HFFc6 (cell line): ENCODE measurements at regions not wholly inside any gene's neighbourhood (a gene's known extent, or its start where the extent isn't known, plus 50 kb on each side); places are given as distances from the start of the nearest gene placed in this dataset.

Experiments used
- DNase-seq: peaks from one replicate; pipeline ENCODE4 v3.0.0-alpha.2; 2018
- H3K27ac Mint-ChIP-seq: 2 replicates; pipeline ENCODE4 v1.8.0; 2020; ENCODE audit warnings: mild to moderate bottlenecking, mixed read lengths
- H3K27me3 Mint-ChIP-seq: 2 replicates; pipeline ENCODE4 v1.8.0; 2021; ENCODE audit warnings: mild to moderate bottlenecking, moderate library complexity, mixed read lengths; ENCODE audit not compliant: insufficient read depth
- H3K36me3 Mint-ChIP-seq: 2 replicates; pipeline ENCODE4 v1.8.0; 2021; ENCODE audit warnings: low read depth, mixed read lengths
- H3K4me1 Mint-ChIP-seq: 2 replicates; pipeline ENCODE4 v1.8.0; 2020; ENCODE audit warnings: low read depth, mixed read lengths
- H3K4me3 Mint-ChIP-seq: 2 replicates; pipeline ENCODE4 v1.8.0; 2020; ENCODE audit warnings: mild to moderate bottlenecking, moderate library complexity, mixed read lengths
- H3K9me3 Mint-ChIP-seq: 2 replicates; pipeline ENCODE4 v1.8.0; 2020; ENCODE audit warnings: mild to moderate bottlenecking, mixed read lengths
- TF ChIP-seq, protein P1 (sequence below): fragments of 200-600 bp; sonication (generic); IDR thresholded peaks from 2 replicates; pipeline ENCODE4 v1.5.0; 2021; ENCODE audit warnings: antibody characterized with exemption, mild to moderate bottlenecking

- Mint-ChIP-seq H3K4me1 (no peaks in the 10 kb centered on the region), H3K36me3 (no peaks in the 10 kb centered on the region), H3K4me3 (no peak overlapping the region), H3K9me3 (peaks cover 29% of the 10 kb centered on the region), H3K27me3 (no peaks in the 10 kb centered on the region; the same call in 1 of the 2 replicates), H3K27ac (no peak overlapping the region)
- DNase-seq, result no peak
- TF ChIP-seq, protein P1, sequence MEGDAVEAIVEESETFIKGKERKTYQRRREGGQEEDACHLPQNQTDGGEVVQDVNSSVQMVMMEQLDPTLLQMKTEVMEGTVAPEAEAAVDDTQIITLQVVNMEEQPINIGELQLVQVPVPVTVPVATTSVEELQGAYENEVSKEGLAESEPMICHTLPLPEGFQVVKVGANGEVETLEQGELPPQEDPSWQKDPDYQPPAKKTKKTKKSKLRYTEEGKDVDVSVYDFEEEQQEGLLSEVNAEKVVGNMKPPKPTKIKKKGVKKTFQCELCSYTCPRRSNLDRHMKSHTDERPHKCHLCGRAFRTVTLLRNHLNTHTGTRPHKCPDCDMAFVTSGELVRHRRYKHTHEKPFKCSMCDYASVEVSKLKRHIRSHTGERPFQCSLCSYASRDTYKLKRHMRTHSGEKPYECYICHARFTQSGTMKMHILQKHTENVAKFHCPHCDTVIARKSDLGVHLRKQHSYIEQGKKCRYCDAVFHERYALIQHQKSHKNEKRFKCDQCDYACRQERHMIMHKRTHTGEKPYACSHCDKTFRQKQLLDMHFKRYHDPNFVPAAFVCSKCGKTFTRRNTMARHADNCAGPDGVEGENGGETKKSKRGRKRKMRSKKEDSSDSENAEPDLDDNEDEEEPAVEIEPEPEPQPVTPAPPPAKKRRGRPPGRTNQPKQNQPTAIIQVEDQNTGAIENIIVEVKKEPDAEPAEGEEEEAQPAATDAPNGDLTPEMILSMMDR, result no peak; the same call in 1 of the 2 replicates
Measured at GRCh38 chr3:6204891-6205290, 656.0 kb upstream of the GRM7 start.

- peaks cover 5% of the 10 kb centered on the region for H3K36me3 Mint-ChIP-seq
- no peaks in the 10 kb centered on the region; the same call in 1 of the 2 replicates for H3K27me3 Mint-ChIP-seq
Measured at GRCh38 chr3:6216135-6217026, 644.5 kb upstream of the GRM7 start.

GRCh38 chr3:6220447-6220846 lies 640.5 kb upstream of the GRM7 start:
- H3K27me3 Mint-ChIP-seq, result no peaks in the 10 kb centered on the region; the same call in 1 of the 2 replicates
- TF ChIP-seq, protein P1, result no peak
- no peaks in the 10 kb centered on the region for H3K36me3 Mint-ChIP-seq
- peaks cover 34% of the 10 kb centered on the region for H3K9me3 Mint-ChIP-seq
- no peak overlapping the region for H3K4me3 Mint-ChIP-seq
- DNase-seq, result no peak
- no peaks in the 10 kb centered on the region for H3K4me1 Mint-ChIP-seq
- no peak overlapping the region for H3K27ac Mint-ChIP-seq

More at GRCh38 chr3:6216135-6217026, 644.5 kb upstream of the GRM7 start:
- peaks cover 36% of the 10 kb centered on the region for H3K9me3 Mint-ChIP-seq
- DNase-seq, result no peak
- TF ChIP-seq, protein P1, result no peak
- H3K27ac Mint-ChIP-seq, result no peak overlapping the region
- no peaks in the 10 kb centered on the region for H3K4me1 Mint-ChIP-seq
- no peak overlapping the region for H3K4me3 Mint-ChIP-seq

DNA sequence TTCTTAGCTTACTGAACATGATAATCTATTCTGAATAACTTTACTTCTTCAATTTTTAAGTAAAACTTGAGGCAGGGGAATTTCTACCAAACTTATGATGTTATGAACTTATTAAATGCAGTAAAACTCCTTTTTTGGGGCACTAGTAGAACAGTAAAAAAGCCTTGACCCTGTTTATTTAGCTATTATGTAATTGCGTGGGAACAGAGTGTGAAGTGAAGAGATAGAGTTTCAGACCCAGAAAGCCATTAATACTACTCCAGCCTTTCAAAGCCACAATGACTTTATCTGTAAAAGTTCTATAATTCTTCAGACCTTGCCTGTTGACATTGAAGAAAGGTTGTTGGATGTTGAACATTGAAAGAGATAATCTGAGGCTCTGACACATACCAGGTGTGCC lies 638.8 kb upstream of the GRM7 start:
- no peak for DNase-seq
- H3K27ac Mint-ChIP-seq, result no peak overlapping the region
- H3K4me3 Mint-ChIP-seq, result no peak overlapping the region
- TF ChIP-seq, protein P1, result no peak
- H3K27me3 Mint-ChIP-seq, result no peaks in the 10 kb centered on the region; the same call in 1 of the 2 replicates
- H3K36me3 Mint-ChIP-seq, result no peaks in the 10 kb centered on the region
- H3K4me1 Mint-ChIP-seq, result no peaks in the 10 kb centered on the region
- H3K9me3 Mint-ChIP-seq, result peaks cover 28% of the 10 kb centered on the region

GRCh38 chr3:6223572-6223971 lies 637.3 kb upstream of the GRM7 start:
- DNase-seq, result no peak
- no peaks in the 10 kb centered on the region; the same call in 1 of the 2 replicates for H3K27me3 Mint-ChIP-seq
- peaks cover 22% of the 10 kb centered on the region for H3K9me3 Mint-ChIP-seq
- TF ChIP-seq, protein P1, result no peak
- H3K27ac Mint-ChIP-seq, result no peak overlapping the region
- no peak overlapping the region for H3K4me3 Mint-ChIP-seq
- no peaks in the 10 kb centered on the region for H3K36me3 Mint-ChIP-seq
- H3K4me1 Mint-ChIP-seq, result no peaks in the 10 kb centered on the region
